ENCODE measurements at regions not wholly inside any gene's neighbourhood (a gene's known extent, or its start where the extent isn't known, plus 50 kb on each side); places are given as distances from the start of the nearest gene placed in this dataset.
"Not testable (repeated sequence)": the region's sequence is repeated elsewhere in the genome, so short reads cannot be mapped to it uniquely, and the experiment has no call there.

DNA sequence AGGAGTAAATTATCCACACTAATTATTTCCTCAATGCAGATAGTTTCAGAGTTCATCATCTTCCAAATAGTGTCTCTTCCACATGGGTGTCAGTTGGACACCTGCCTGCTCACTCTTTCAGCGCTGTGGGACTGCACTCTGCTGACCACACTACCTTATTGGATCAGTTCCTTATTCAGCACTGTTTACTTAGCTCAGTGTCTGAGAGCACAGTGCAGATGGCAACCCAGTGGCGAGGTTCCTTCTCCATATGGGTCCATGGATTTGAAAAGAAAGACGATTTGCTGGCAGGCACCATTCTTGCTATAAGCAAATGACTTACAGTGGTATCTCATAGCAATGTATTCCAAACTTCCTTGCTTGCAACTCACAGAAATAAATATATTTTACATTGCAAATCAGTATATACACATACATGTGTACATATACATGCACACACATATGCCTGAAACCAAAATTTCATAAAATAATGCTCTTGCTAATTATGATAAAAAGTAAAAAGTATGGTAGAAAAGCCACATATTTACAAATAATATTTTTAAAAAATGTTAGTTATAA is 354.8 kb downstream of the INSIG2 start:
- DNase-seq: no peak

DNA sequence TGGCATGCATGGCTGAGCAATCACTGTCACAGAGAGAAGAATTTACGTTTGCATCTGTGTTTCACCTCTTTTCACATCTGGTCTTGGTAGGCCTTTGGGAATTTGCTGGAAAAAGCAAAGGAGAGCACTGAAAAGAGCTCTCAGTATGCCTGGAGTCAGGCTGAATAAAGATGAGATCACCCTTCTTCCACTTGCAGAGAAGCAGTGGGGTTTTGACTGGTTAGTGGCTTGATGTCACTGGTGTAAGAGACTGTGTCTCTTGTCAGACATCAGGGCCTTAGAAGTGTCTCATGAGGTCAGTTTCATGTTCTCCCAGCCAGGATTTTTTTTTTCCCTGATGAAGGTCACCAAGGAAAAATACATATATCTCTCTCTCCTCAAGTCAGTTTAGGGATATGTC is 353.8 kb downstream of the INSIG2 start:
- DNase-seq: no peak

DNA sequence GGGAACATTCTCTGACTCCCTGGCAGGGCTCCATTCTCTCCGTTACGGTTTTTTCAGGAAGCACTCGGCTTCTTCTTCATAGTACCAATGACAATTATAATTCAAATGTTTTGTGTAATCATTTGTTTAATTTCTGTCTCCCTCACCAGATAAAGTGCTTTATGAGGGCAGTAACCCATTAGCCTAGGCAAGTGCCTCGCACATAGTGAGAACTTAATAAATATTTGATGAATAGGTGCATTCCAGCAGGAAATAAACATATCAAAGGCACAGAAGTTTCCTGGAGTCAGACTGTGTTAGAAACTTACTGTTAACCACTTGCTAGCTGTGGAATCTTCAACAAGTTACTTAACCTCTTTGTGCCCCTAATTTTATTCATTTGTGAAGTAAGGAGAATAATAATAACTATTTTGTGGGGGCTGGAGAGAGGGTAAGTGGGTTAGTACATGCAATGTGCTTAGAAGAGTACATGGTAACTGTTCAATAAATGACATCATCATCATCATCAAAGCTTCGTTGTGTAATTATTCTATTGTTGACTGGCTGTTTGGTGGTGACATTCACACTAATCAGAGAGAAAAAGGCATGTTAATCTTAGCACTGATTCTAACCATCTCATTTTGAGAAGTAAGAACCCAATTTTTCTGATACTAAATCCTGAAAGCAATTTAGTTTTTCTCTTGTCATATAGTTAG is 352.3 kb downstream of the INSIG2 start:
- DNase-seq: no peak

DNA sequence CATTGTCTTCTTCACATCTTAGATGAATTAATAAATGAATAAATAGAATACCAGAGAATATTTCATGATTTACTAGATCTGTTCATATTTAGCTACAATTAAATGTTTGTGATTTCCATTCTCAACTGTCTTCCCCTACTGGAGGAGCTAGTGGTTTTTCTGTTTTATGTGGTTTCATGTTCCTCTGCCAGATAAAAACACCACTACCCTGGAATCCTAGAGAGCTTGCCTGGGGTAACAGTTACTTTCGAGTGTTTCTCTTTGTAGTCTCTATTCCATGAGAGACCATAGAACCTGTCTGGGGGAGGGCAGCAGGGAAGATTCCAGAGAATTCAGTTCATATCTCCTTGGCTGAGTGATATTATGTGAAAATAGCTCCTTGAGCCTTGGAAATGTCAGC is 349.2 kb downstream of the INSIG2 start:
- DNase-seq: no peak

DNA sequence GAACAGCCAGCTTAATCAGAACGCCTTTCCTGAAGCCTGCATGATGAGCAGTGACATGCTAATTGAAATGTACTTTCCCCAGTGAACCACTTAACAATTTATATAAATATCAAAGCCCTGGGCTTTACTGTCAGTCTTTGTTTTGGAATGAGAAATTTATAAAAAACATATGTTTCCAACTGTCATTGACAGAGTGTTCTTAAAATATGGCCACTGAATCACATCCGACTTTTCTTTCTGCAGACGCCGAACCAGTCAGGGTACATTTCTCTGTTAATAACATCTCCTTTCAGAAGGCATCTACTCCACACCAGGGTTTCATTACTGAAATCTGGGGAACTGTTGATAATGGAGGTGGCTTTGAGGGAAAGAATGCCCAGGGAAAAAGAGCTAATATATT is 343.7 kb downstream of the INSIG2 start:
- no peak for DNase-seq

DNA sequence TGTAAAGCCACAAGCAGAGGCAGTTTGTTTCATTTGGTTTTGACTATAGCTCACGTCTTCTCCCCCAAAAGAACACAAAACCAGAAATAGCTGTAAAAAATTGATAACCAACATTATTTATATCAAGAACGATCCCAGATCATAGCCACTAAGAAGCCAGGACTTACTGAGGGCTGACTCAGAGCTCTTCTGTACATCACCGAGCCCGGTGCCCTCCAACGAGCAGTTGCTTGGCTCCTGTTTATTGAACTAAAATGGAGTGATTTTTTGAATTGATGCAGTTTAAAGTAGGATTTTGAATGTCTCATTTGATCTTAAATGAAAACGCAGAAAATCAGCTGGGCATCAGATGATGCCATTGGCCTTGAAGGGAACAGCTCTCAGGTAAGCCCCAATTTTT is 343.3 kb downstream of the INSIG2 start:
- no peak for DNase-seq

DNA sequence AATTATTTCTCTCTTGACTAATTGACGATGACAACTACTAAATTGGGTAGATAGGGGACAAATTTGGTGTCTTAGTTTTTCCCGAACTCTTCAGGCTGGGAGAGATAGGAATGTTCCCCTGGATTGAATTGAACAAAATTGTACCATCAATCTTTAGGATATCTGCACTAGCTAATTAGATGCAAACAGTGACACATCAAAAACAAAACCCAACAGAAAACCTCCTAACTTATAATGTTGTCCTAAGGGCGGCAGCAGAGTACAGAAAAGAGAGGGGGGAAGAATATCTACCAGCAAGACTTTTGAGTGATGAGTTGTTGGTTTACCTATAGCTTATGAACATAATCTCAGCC is 342.9 kb downstream of the INSIG2 start:
- no peak for DNase-seq

DNA sequence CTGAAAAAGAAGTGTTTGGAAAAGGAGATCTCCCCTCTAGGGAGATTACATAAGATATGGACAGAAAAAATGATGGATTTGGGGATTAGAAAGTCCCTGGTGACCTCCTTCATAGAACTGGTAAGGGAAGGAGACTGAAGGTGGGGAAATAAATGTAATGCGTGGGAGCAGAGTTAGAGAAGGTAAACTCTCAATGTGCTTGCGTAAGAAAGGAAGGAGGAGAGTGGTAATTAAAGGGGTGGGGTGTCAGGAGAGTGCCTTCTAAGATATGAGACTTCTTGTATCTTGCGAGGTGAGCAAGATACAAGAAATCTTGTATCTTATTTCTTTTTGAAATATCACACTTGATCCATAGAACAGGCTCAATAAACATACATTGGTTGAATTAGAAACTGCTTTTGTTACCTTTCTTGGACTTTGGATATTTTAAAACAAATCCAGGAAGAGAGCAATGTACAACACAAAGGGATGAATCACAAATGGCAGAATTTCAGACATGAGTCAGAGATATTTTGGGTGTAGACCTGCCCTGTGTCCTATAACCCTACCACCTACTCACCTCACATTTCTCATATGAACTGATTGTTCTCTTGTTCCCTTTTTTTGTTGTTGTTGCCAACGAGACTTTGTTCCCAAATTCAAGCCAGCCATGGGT is 342.4 kb downstream of the INSIG2 start:
- DNase-seq: no peak

DNA sequence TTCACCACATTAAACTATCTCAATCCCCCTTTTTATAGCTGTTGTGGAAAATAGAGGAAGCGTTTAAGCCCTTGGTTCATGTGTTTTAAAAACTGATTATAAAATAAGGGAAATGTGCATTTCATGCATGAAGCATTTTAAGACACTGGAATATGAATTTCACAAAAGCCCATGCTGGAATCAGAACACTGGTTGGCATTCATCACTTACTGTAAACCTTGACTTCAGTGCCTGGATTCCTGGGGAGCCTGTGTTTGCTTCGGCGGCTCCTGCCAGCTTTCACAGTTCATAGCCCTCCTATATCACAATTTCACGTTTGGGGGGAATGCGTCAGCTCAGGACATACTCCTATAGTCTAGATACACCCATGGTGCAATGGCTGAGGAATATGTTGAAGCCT is 336.9 kb downstream of the INSIG2 start:
- no peak for DNase-seq

DNA sequence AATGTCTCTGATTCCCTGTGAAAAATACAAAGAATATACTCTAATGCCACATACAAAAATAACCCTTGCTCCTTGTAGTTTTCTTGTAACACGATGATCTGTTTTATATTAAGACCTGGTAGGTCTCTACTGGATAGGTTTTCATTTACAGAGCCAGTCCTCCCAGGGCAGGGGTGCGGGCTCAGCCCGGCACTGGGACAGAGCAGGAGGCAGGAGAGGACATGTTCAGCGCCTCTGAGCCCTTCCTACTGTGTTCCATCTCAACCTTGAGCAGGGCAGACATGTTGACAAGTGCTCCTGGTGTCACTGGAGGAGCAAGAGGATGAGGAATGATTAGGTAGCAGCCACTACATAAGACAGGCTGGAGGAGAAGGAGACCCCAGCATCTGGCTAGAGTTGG is 335.5 kb downstream of the INSIG2 start:
- DNase-seq: no peak

DNA sequence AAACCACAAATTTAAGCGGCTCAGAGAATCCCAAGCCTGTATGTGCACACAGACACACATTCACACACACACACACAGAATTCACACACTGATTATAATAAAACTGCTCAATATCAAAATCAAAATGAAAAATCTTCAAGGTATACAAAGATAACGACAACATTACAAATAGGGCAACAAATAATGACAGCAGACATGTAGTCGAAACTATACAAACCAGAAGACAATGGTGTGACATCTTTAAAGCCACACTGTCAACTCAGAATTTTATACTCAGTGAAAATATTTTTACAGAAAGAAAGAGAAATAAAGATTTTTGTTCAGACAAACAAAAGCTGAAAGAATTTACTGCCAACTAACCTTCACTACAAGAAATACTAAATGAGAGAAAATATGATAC is 333.4 kb downstream of the INSIG2 start:
- DNase-seq: no peak

DNA sequence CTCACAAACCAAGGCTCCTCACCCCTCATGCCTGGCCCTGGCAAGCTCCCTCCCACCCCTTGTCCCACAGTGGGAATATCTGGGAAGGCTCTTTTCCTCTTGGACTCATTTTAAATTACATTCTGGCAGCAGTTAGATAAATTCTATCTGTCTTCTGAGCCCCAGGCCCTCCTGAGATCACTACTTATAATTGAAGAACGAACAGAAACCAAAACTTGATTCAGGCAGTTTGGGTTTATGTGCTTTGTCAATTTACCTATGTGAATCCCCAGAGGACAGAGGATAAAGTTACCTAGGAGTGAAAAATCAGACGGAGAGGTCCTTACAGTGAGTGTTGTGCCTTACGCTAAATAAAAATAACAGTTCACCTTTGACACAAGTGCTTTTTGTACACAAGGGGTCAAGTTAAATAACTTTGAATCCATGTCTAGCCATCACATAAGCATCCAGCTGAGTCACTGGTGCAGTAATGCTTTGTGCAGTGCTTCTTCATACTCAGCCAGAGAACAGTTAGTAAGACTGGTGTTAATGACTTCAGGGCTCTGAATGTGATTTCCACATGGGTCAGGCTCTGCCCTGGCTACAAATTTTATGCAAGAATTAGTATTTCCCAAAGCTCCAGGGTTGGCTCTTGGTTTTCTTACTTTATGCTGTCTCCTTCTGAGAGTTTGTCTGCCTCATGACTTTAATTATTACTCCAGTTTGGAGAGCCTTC is 329.3 kb downstream of the INSIG2 start:
- no peak for DNase-seq

DNA sequence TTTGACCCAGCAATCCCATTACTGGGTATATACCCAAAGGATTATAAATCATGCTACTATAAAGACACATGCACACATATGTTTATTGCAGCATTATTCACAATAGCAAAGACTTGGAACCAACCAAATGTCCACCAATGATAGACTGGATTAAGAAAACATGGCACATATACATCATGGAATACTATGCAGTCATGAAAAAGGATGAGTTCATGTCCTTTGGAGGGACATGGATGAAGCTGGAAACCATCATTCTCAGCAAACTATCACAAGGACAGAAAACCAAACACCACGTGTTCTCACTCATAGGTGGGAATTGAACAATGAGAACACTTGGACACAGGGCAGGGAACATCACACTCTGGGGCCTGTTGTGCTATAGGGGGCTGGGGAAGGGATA is 326.9 kb downstream of the INSIG2 start:
- DNase-seq: not testable (repeated sequence)

DNA sequence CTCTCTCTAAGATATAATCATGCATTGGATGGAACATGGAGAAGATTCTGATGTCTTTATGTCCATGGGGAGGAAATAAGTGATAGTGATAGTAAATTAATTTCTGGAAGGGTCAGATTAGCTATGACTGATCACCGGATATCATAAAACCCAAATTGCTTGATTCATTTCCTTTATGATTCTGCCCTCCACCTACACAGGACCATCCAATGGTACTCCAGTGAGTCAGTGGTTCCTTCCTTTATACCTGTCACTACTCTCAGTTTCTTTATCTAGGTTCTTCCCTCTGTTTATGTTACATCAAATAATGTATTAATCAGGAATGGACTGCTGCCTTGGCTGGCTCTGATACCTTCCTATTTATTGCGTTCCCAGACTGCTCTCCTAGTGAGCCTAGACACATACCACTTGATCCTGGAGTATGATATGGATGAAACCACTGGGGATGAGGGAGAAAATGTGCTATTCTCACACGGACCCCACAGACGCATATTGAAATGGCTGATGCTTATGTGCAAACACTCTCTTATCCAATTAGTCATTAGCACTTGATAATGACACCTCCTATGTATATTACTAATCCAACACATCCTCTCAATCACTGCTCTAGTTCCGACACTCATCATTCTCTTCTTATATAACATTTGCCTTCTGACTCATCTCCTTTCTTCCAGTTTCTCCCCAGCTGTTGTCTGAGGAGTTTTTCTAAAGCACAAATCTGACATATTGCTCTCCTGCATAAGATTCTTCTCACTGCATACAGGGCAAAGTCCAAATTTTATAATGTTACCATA is 315.6 kb downstream of the INSIG2 start:
- DNase-seq: peak in 1 of 2 experiments; percentile 16

DNA sequence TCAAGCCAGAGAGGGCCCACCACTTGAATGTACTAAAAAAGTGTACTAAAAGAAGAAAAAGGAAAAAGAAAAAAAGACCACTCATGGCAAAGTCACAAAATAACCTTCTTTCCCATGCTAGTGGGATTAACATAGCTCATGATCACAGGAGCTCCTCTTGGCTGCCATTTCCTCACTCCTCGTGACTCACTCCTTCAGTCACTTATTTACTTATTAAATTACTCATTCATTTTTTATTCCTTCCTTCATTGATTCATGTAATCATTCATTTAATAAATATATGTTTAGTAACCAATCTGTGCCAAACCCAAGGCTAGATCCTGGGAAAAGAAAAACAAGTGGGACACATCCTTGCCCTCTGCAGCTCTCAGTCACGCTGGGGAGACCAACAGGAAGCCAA is 300.5 kb downstream of the INSIG2 start:
- DNase-seq: no peak

DNA sequence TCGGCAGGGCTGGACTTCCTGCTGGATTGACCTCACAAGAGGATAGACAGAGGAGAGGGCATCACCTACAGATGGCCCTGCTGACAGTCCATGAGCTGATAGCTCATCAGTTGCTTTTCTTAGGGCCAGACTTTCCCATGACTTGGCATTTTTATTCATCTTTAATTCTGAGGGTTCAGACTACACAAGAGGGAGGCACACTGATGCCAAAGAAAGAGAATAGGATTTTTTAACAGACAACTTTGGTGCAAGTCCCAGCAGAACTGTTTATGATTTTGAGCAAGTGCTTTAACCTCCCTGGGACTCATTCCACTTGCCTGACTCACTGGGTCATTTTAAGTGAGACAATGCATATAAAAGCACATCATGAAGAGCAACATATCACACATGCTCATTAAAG is 299.2 kb downstream of the INSIG2 start:
- DNase-seq: no peak

DNA sequence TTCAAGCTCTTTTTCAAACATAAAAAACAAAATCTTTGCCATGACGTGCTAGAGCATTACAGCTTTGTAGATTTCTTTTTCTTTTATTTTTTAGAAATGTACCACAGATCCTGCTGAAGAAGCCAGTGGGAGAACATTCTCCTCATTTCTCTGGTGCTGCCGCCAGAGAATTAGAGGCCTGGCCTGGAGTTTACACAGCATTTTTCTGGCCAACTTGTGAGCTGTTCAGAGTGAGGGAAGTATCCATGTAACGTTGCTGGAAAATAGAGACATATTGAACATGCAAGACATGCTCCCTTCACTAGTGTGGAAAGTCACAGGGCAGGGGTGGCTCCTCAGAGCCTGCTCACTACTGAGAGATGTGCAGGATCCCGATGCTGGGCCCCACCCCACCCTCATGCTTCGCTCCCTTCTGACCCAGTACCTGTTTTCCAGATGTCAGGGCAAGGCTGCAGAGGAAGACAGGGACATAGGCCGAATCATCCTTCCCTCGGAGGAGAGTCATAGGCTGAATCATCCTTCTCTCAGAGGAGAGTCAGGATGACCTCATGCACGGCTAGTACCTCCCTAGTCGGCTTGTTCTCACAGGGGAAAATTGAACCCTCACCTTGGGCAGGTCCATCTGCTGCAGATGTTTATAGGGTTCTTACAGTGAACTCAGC is 298.5 kb downstream of the INSIG2 start:
- DNase-seq: no peak

DNA sequence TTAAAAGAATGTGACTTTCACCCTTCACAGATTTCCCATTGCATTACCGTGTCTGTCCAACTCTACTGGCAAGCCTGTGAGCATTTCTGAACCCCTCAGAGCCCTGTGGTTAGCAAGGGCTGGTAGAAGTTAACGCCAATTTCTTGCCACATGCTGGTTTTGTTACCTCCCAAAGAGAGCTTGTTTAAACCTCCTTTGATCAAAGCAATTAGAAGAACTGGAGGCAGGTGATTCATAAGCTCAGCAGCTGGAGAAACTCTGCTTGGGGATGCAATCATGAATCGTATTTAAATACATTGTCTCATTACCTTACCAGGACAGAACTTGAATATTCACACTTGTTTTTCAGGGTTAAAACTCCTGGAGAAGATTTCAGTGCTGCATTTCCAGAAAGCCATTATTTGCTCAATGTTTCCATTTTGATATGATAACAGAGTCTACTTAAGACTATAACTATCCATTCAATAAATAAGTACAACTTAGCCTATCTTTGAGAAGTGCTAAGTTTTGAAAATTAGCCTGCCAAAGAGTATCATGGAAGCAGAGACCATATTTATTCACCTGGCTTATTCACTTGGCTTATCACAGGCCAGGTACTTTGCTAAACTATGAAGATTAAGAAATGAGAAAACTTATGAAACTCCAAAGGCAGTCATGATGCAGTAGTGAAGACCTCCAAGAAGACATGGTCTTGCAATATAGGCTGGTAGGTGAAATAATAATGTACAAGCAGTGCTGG is 292.8 kb downstream of the INSIG2 start:
- DNase-seq: no peak

DNA sequence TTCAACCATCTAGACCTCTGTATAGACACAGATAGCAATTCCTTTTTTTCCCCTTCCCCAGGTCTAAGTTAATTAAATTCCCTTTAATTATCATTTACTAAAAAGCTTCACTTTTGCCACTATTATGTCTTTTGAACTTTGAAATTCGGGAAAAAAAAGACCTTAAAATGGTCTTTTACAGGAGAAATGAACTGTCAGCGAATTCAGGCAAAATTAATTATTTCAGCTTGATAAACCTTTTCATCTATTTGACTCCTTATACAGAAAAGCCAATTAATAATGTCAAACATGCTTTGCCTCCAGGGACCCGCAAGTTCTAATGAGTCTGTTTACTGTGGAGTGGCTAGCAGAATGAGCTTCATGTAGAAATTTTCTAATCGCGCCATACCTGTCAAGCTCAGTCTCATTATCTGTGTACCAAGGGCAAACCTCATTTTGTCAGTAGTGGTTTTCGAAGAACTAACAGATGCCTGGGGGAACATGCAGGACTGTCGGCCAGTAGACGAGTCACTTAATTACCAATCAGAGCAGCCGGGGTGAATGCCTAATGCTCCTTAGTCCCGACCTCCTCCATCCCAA is 287.7 kb downstream of the INSIG2 start:
- DNase-seq: no peak

DNA sequence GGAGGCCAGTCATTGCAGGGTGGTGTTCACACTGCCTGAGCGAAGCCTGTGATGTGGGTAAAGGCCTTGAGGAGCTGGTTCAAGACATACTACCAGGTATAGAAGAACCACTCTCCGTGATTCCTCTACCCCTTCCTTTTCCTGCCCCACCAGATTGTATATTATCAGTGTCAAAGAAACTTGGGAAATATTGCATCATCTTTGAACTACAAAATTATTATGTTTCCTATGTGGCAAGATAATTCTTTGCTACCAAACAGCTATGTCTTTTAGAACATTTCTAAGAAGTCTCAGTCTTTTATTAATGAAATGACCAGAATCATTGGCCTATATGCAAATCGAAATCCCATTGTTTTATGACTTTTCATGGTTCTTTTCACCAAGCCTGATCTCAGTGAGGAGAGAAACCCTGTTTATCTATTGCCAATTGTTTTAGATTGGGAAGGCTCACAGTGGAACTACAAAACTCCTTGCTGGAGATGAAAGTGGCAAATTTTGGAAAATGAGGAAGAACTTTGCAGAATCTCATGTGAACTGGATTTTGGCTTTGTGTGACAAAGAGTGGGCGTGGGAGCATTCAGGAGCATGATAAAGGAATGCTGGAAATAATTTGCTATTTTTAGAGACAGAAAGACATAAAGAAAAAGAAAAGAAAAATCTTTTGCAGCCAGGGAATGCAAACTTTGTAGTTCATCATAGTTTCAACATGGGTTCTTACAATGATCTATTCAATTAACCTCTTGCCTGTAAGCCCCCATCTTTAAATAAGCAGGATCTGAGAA is 286.9 kb downstream of the INSIG2 start:
- DNase-seq: no peak
